ENCODE measurements at regions not wholly inside any gene's neighbourhood (a gene's known extent, or its start where the extent isn't known, plus 50 kb on each side); places are given as distances from the start of the nearest gene placed in this dataset.

GRCh38 chr11:8828580-8829361 is 82.2 kb upstream of the AKIP1 start:
- Histone ChIP-seq H3K9me3 (ENCODE audit: control insufficient read depth in 1 of 2, low read length in 2 of 2) (no peaks in the 10 kb centered on the region), H3K27ac (ENCODE audit: low read depth, low read length) (no peak overlapping the region), H3K27me3 (ENCODE audit: control insufficient read depth in 1 of 2, insufficient read depth in 2 of 2, low read length in 2 of 2) (no peaks in the 10 kb centered on the region), H3K4me1 (ENCODE audit: control insufficient read depth in 1 of 2, insufficient read depth in 2 of 2, low read length in 2 of 2) (peaks cover 5 to 7% of the 10 kb centered on the region in 2 donors), H3K4me3 (ENCODE audit: low read depth in 1 of 2, low read length in 2 of 2) (no peak overlapping the region), H3K36me3 (ENCODE audit: control insufficient read depth in 1 of 2, insufficient read depth in 2 of 2, low read length in 2 of 2) (no peaks in the 10 kb centered on the region), H3K9ac (ENCODE audit: low read depth in 1 of 2, low read length in 2 of 2) (no peak overlapping the region)

GRCh38 chr11:8829556-8829955 is 81.4 kb upstream of the AKIP1 start:
- no peaks in the 10 kb centered on the region for H3K9me3 ChIP-seq (ENCODE audit: control insufficient read depth in 1 of 2, low read length in 2 of 2)
- no peaks in the 10 kb centered on the region for H3K27me3 ChIP-seq (ENCODE audit: control insufficient read depth in 1 of 2, insufficient read depth in 2 of 2, low read length in 2 of 2)
- H3K27ac ChIP-seq (ENCODE audit: low read depth, low read length): no peak overlapping the region
- peaks cover 5 to 7% of the 10 kb centered on the region in 2 donors for H3K4me1 ChIP-seq (ENCODE audit: control insufficient read depth in 1 of 2, insufficient read depth in 2 of 2, low read length in 2 of 2)
- no peaks in the 10 kb centered on the region for H3K36me3 ChIP-seq (ENCODE audit: control insufficient read depth in 1 of 2, insufficient read depth in 2 of 2, low read length in 2 of 2)
- no peak overlapping the region for H3K4me3 ChIP-seq (ENCODE audit: low read depth in 1 of 2, low read length in 2 of 2)
- H3K9ac ChIP-seq (ENCODE audit: low read depth in 1 of 2, low read length in 2 of 2): no peak overlapping the region

- Histone ChIP-seq H3K36me3 (ENCODE audit: control insufficient read depth in 1 of 2, insufficient read depth in 2 of 2, low read length in 2 of 2) (no peaks in the 10 kb centered on the region), H3K27me3 (ENCODE audit: control insufficient read depth in 1 of 2, insufficient read depth in 2 of 2, low read length in 2 of 2) (no peaks in the 10 kb centered on the region), H3K9me3 (ENCODE audit: control insufficient read depth in 1 of 2, low read length in 2 of 2) (no peaks in the 10 kb centered on the region), H3K27ac (ENCODE audit: low read depth, low read length) (no peak overlapping the region), H3K4me3 (ENCODE audit: low read depth in 1 of 2, low read length in 2 of 2) (no peak overlapping the region), H3K9ac (ENCODE audit: low read depth in 1 of 2, low read length in 2 of 2) (no peak overlapping the region), H3K4me1 (ENCODE audit: control insufficient read depth in 1 of 2, insufficient read depth in 2 of 2, low read length in 2 of 2) (peaks cover 5 to 7% of the 10 kb centered on the region in 2 donors)
These were observed 80.3 kb upstream of the AKIP1 start for GRCh38 chr11:8830641-8831040.

- Histone ChIP-seq H3K4me3 (ENCODE audit: low read depth in 1 of 2, low read length in 2 of 2) (no peak overlapping the region), H3K9ac (ENCODE audit: low read depth in 1 of 2, low read length in 2 of 2) (no peak overlapping the region), H3K27me3 (ENCODE audit: control insufficient read depth in 1 of 2, insufficient read depth in 2 of 2, low read length in 2 of 2) (no peaks in the 10 kb centered on the region), H3K36me3 (ENCODE audit: control insufficient read depth in 1 of 2, insufficient read depth in 2 of 2, low read length in 2 of 2) (no peaks in the 10 kb centered on the region), H3K9me3 (ENCODE audit: control insufficient read depth in 1 of 2, low read length in 2 of 2) (no peaks in the 10 kb centered on the region), H3K27ac (ENCODE audit: low read depth, low read length) (no peak overlapping the region), H3K4me1 (ENCODE audit: control insufficient read depth in 1 of 2, insufficient read depth in 2 of 2, low read length in 2 of 2) (peaks cover 5 to 7% of the 10 kb centered on the region in 2 donors)
These were observed 79.1 kb upstream of the AKIP1 start for GRCh38 chr11:8831861-8832260.

- Histone ChIP-seq H3K27ac (ENCODE audit: low read depth, low read length) (no peak overlapping the region), H3K9me3 (ENCODE audit: control insufficient read depth in 1 of 2, low read length in 2 of 2) (no peaks in the 10 kb centered on the region), H3K9ac (ENCODE audit: low read depth in 1 of 2, low read length in 2 of 2) (no peak overlapping the region), H3K27me3 (ENCODE audit: control insufficient read depth in 1 of 2, insufficient read depth in 2 of 2, low read length in 2 of 2) (no peaks in the 10 kb centered on the region), H3K36me3 (ENCODE audit: control insufficient read depth in 1 of 2, insufficient read depth in 2 of 2, low read length in 2 of 2) (no peaks in the 10 kb centered on the region), H3K4me3 (ENCODE audit: low read depth in 1 of 2, low read length in 2 of 2) (no peak overlapping the region), H3K4me1 (ENCODE audit: control insufficient read depth in 1 of 2, insufficient read depth in 2 of 2, low read length in 2 of 2) (peaks cover 5 to 7% of the 10 kb centered on the region in 2 donors)
These were observed 78.3 kb upstream of the AKIP1 start for GRCh38 chr11:8832571-8833260.

- no peak overlapping the region for H3K4me3 ChIP-seq (ENCODE audit: low read depth in 1 of 2, low read length in 2 of 2)
- no peaks in the 10 kb centered on the region for H3K36me3 ChIP-seq (ENCODE audit: control insufficient read depth in 1 of 2, insufficient read depth in 2 of 2, low read length in 2 of 2)
- H3K4me1 ChIP-seq (ENCODE audit: control insufficient read depth in 1 of 2, insufficient read depth in 2 of 2, low read length in 2 of 2): peaks cover 11 to 14% of the 10 kb centered on the region in 2 donors
- H3K27me3 ChIP-seq (ENCODE audit: control insufficient read depth in 1 of 2, insufficient read depth in 2 of 2, low read length in 2 of 2): no peaks in the 10 kb centered on the region
- no peak overlapping the region for H3K9ac ChIP-seq (ENCODE audit: low read depth in 1 of 2, low read length in 2 of 2)
- H3K9me3 ChIP-seq (ENCODE audit: control insufficient read depth in 1 of 2, low read length in 2 of 2): no peaks in the 10 kb centered on the region
- no peak overlapping the region for H3K27ac ChIP-seq (ENCODE audit: low read depth, low read length)
These were observed 77.2 kb upstream of the AKIP1 start for GRCh38 chr11:8833568-8834315.

- Histone ChIP-seq H3K9me3 (ENCODE audit: control insufficient read depth in 1 of 2, low read length in 2 of 2) (no peaks in the 10 kb centered on the region), H3K36me3 (ENCODE audit: control insufficient read depth in 1 of 2, insufficient read depth in 2 of 2, low read length in 2 of 2) (no peaks in the 10 kb centered on the region), H3K27ac (ENCODE audit: low read depth, low read length) (no peak overlapping the region), H3K4me3 (ENCODE audit: low read depth in 1 of 2, low read length in 2 of 2) (no peak overlapping the region), H3K4me1 (ENCODE audit: control insufficient read depth in 1 of 2, insufficient read depth in 2 of 2, low read length in 2 of 2) (peaks cover 13 to 20% of the 10 kb centered on the region in 2 donors), H3K9ac (ENCODE audit: low read depth in 1 of 2, low read length in 2 of 2) (no peak overlapping the region), H3K27me3 (ENCODE audit: control insufficient read depth in 1 of 2, insufficient read depth in 2 of 2, low read length in 2 of 2) (no peaks in the 10 kb centered on the region)
These were observed 76.6 kb upstream of the AKIP1 start for GRCh38 chr11:8834379-8834778.

GRCh38 chr11:8838248-8838647 is 72.7 kb upstream of the AKIP1 start:
- no peak overlapping the region for H3K9ac ChIP-seq (ENCODE audit: low read depth in 1 of 2, low read length in 2 of 2)
- no peak overlapping the region for H3K27ac ChIP-seq (ENCODE audit: low read depth, low read length)
- H3K4me1 ChIP-seq (ENCODE audit: control insufficient read depth in 1 of 2, insufficient read depth in 2 of 2, low read length in 2 of 2): peaks cover 28 to 32% of the 10 kb centered on the region in 2 donors

GRCh38 chr11:8839306-8839956 is 71.6 kb upstream of the AKIP1 start:
- Histone ChIP-seq H3K36me3 (ENCODE audit: control insufficient read depth in 1 of 2, insufficient read depth in 2 of 2, low read length in 2 of 2) (no peaks in the 10 kb centered on the region), H3K27ac (ENCODE audit: low read depth, low read length) (no peak overlapping the region), H3K9me3 (ENCODE audit: control insufficient read depth in 1 of 2, low read length in 2 of 2) (no peaks in the 10 kb centered on the region), H3K4me1 (ENCODE audit: control insufficient read depth in 1 of 2, insufficient read depth in 2 of 2, low read length in 2 of 2) (peaks cover 28% of the 10 kb centered on the region in 2 donors), H3K9ac (ENCODE audit: low read depth in 1 of 2, low read length in 2 of 2) (peak overlapping the region in 1 of 2 donors; percentile 49), H3K4me3 (ENCODE audit: low read depth in 1 of 2, low read length in 2 of 2) (no peak overlapping the region), H3K27me3 (ENCODE audit: control insufficient read depth in 1 of 2, insufficient read depth in 2 of 2, low read length in 2 of 2) (no peaks in the 10 kb centered on the region)

More at GRCh38 chr11:8838248-8838647, 72.7 kb upstream of the AKIP1 start:
- no peaks in the 10 kb centered on the region for H3K36me3 ChIP-seq (ENCODE audit: control insufficient read depth in 1 of 2, insufficient read depth in 2 of 2, low read length in 2 of 2)
- H3K27me3 ChIP-seq (ENCODE audit: control insufficient read depth in 1 of 2, insufficient read depth in 2 of 2, low read length in 2 of 2): no peaks in the 10 kb centered on the region
- H3K4me3 ChIP-seq (ENCODE audit: low read depth in 1 of 2, low read length in 2 of 2): no peak overlapping the region
- H3K9me3 ChIP-seq (ENCODE audit: control insufficient read depth in 1 of 2, low read length in 2 of 2): no peaks in the 10 kb centered on the region

Data from duodenal mucosa (tissue), 2 donors.